ENCODE measurements at regions not wholly inside any gene's neighbourhood (a gene's known extent, or its start where the extent isn't known, plus 50 kb on each side); places are given as distances from the start of the nearest gene placed in this dataset.
"Not testable (repeated sequence)": the region's sequence is repeated elsewhere in the genome, so short reads cannot be mapped to it uniquely, and the experiment has no call there.

GRCh38 chr4:13678186-13678924 lies 50.8 kb upstream of the BOD1L1 start:
- no peak for DNase-seq (ENCODE audit: low spot score)

GRCh38 chr4:13681570-13681969 lies 54.0 kb upstream of the BOD1L1 start:
- no peak for DNase-seq (ENCODE audit: low spot score)

GRCh38 chr4:13694256-13694655 lies 66.7 kb upstream of the BOD1L1 start:
- DNase-seq (ENCODE audit: low spot score): no peak

GRCh38 chr4:13698296-13698695 lies 70.8 kb upstream of the BOD1L1 start:
- DNase-seq (ENCODE audit: low spot score): no peak

GRCh38 chr4:13700021-13700857 lies 72.7 kb upstream of the BOD1L1 start:
- DNase-seq (ENCODE audit: low spot score): peak; percentile 15

- not testable (repeated sequence) for DNase-seq (ENCODE audit: low spot score)
These were observed 73.3 kb upstream of the BOD1L1 start for GRCh38 chr4:13700858-13701140.

GRCh38 chr4:13701937-13702446 lies 74.5 kb upstream of the BOD1L1 start:
- DNase-seq (ENCODE audit: low spot score): peak; percentile 67

GRCh38 chr4:13703096-13703495 lies 75.6 kb upstream of the BOD1L1 start:
- DNase-seq (ENCODE audit: low spot score): no peak

GRCh38 chr4:13704035-13704434 lies 76.5 kb upstream of the BOD1L1 start:
- peak; percentile 47 for DNase-seq (ENCODE audit: low spot score)

GRCh38 chr4:13704761-13705160 lies 77.2 kb upstream of the BOD1L1 start:
- no peak for DNase-seq (ENCODE audit: low spot score)

GRCh38 chr4:13705521-13706041 lies 78.1 kb upstream of the BOD1L1 start:
- DNase-seq (ENCODE audit: low spot score): peak; percentile 82

- no peak for DNase-seq (ENCODE audit: low spot score)
These were observed 78.6 kb upstream of the BOD1L1 start for GRCh38 chr4:13706120-13706519.

- no peak for DNase-seq (ENCODE audit: low spot score)
These were observed 79.2 kb upstream of the BOD1L1 start for GRCh38 chr4:13706716-13707115.

- no peak for DNase-seq (ENCODE audit: low spot score)
These were observed 82.8 kb upstream of the BOD1L1 start for GRCh38 chr4:13710246-13710885.

GRCh38 chr4:13711233-13711785 lies 83.8 kb upstream of the BOD1L1 start:
- no peak for DNase-seq (ENCODE audit: low spot score)

GRCh38 chr4:13721894-13722293 lies 94.4 kb upstream of the BOD1L1 start:
- no peak for DNase-seq (ENCODE audit: low spot score)

GRCh38 chr4:13722649-13723048 lies 95.1 kb upstream of the BOD1L1 start:
- DNase-seq (ENCODE audit: low spot score): no peak

- DNase-seq (ENCODE audit: low spot score): no peak
These were observed 101.2 kb upstream of the BOD1L1 start for GRCh38 chr4:13728761-13729160.

GRCh38 chr4:13731019-13731418 lies 103.5 kb upstream of the BOD1L1 start:
- no peak for DNase-seq (ENCODE audit: low spot score)

- no peak for DNase-seq (ENCODE audit: low spot score)
These were observed 106.3 kb upstream of the BOD1L1 start for GRCh38 chr4:13733817-13734216.

- peak; percentile 52 for DNase-seq (ENCODE audit: low spot score)
These were observed 123.1 kb upstream of the BOD1L1 start for GRCh38 chr4:13750594-13750993.

- DNase-seq (ENCODE audit: low spot score): not testable (repeated sequence)
These were observed 134.1 kb upstream of the BOD1L1 start for GRCh38 chr4:13761581-13761980.
